ENCODE measurements at regions not wholly inside any gene's neighbourhood (a gene's known extent, or its start where the extent isn't known, plus 50 kb on each side); places are given as distances from the start of the nearest gene placed in this dataset.

- no peaks in the 10 kb centered on the region for H3K36me3 Mint-ChIP-seq (ENCODE audit: low read depth)
- no peak overlapping the region for H3K4me3 Mint-ChIP-seq
- no peak for TF ChIP-seq CTCF (conservative IDR thresholded peaks at IDR 0.05)
- no peak for DNase-seq (ENCODE audit: low read depth, low spot score)
- H3K27ac Mint-ChIP-seq (ENCODE audit: unreplicated experiment), result no peak overlapping the region
- H3K4me1 Mint-ChIP-seq, result peaks cover 4% of the 10 kb centered on the region
- H3K9me3 Mint-ChIP-seq, result peaks cover 3% of the 10 kb centered on the region
- peaks cover 32% of the 10 kb centered on the region for H3K27me3 Mint-ChIP-seq (ENCODE audit: low read depth)
These were observed 81.7 kb upstream of the CPLX2 start for GRCh38 chr5:175789670-175790069.

GRCh38 chr5:175790796-175791195, 80.6 kb upstream of the CPLX2 start:
- Mint-ChIP-seq H3K4me1 (peaks cover 5% of the 10 kb centered on the region), H3K27ac (ENCODE audit: unreplicated experiment) (no peak overlapping the region), H3K27me3 (ENCODE audit: low read depth) (peaks cover 43% of the 10 kb centered on the region), H3K4me3 (no peak overlapping the region), H3K36me3 (ENCODE audit: low read depth) (no peaks in the 10 kb centered on the region), H3K9me3 (peaks cover 3% of the 10 kb centered on the region)
- DNase-seq (ENCODE audit: low read depth, low spot score), result no peak
- TF ChIP-seq CTCF (conservative IDR thresholded peaks at IDR 0.05), result no peak

- Mint-ChIP-seq H3K4me3 (peak overlapping the region; percentile 66), H3K9me3 (no peaks in the 10 kb centered on the region), H3K4me1 (peaks cover 27% of the 10 kb centered on the region), H3K27ac (ENCODE audit: unreplicated experiment) (no peak overlapping the region), H3K36me3 (ENCODE audit: low read depth) (no peaks in the 10 kb centered on the region), H3K27me3 (ENCODE audit: low read depth) (peaks cover 47% of the 10 kb centered on the region)
- no peak for TF ChIP-seq CTCF (conservative IDR thresholded peaks at IDR 0.05)
- no peak for DNase-seq (ENCODE audit: low read depth, low spot score)
These were observed 75.4 kb upstream of the CPLX2 start for GRCh38 chr5:175795959-175796358.

GRCh38 chr5:175796536-175797499, 74.6 kb upstream of the CPLX2 start:
- peak; percentile 89 for DNase-seq (ENCODE audit: low read depth, low spot score)
- no peaks in the 10 kb centered on the region for H3K9me3 Mint-ChIP-seq
- H3K36me3 Mint-ChIP-seq (ENCODE audit: low read depth), result no peaks in the 10 kb centered on the region
- peak overlapping the region; percentile 86 for H3K4me3 Mint-ChIP-seq
- peaks cover 30% of the 10 kb centered on the region for H3K4me1 Mint-ChIP-seq
- no peak overlapping the region for H3K27ac Mint-ChIP-seq (ENCODE audit: unreplicated experiment)
- peaks cover 47% of the 10 kb centered on the region for H3K27me3 Mint-ChIP-seq (ENCODE audit: low read depth)
- TF ChIP-seq CTCF (conservative IDR thresholded peaks at IDR 0.05), result no peak

- H3K4me3 Mint-ChIP-seq, result peak overlapping the region; percentile 86
- no peaks in the 10 kb centered on the region for H3K36me3 Mint-ChIP-seq (ENCODE audit: low read depth)
- H3K9me3 Mint-ChIP-seq, result no peaks in the 10 kb centered on the region
- no peak for TF ChIP-seq CTCF (conservative IDR thresholded peaks at IDR 0.05)
- H3K27ac Mint-ChIP-seq (ENCODE audit: unreplicated experiment), result no peak overlapping the region
- peaks cover 30% of the 10 kb centered on the region for H3K4me1 Mint-ChIP-seq
- peak; percentile 27 for DNase-seq (ENCODE audit: low read depth, low spot score)
- H3K27me3 Mint-ChIP-seq (ENCODE audit: low read depth), result peaks cover 47% of the 10 kb centered on the region
These were observed 73.8 kb upstream of the CPLX2 start for GRCh38 chr5:175797521-175798038.

Data from neural crest cell (in vitro differentiated cells).